Mesenchymal stem cell (in vitro differentiated cells and primary cell): ENCODE measurements at regions not wholly inside any gene's neighbourhood (a gene's known extent, or its start where the extent isn't known, plus 50 kb on each side); places are given as distances from the start of the nearest gene placed in this dataset.
A peak's percentile ranks its signal among the peaks of the same experiment; 100 is the strongest.

Source experiments
- DNase-seq: peaks from one replicate; pipeline ENCODE4 v3.0.0-alpha.2; 2013
- H2AFZ ChIP-seq: one replicate; pipeline ENCODE4 v1.6.1; 2013; ENCODE audit warnings: low read depth, mild to moderate bottlenecking, control low read depth, inconsistent platforms, low read length, moderate library complexity
- H2AK5ac ChIP-seq: 2 replicates; pipeline ENCODE4 v1.6.1; 2013; ENCODE audit warnings: low read length, moderate library complexity, mild to moderate bottlenecking, inconsistent platforms; ENCODE audit not compliant: severe bottlenecking
- H2BK120ac ChIP-seq: one replicate; pipeline ENCODE4 v1.6.1; 2013; ENCODE audit warnings: low read depth, mild to moderate bottlenecking, inconsistent platforms, low read length, moderate library complexity
- H2BK12ac ChIP-seq, 2 experiments: one replicate each; pipeline ENCODE4 v1.6.1; 2013; ENCODE audit warnings: inconsistent platforms in 2 of 2, low read length in 2 of 2, mild to moderate bottlenecking in 2 of 2, moderate library complexity in 2 of 2, control low read depth in 1 of 2
- H2BK15ac ChIP-seq: one replicate; pipeline ENCODE4 v1.6.1; 2013; ENCODE audit warnings: mild to moderate bottlenecking, low read depth, inconsistent platforms; ENCODE audit not compliant: poor library complexity, severe bottlenecking
- H2BK5ac ChIP-seq: 2 replicates; pipeline ENCODE4 v1.6.1; 2013; ENCODE audit warnings: low read depth, mild to moderate bottlenecking, low read length, control low read depth, inconsistent platforms; ENCODE audit not compliant: poor library complexity, severe bottlenecking
- H3K14ac ChIP-seq, 2 experiments: one replicate each; pipeline ENCODE4 v1.6.1; 2013; ENCODE audit warnings: inconsistent platforms in 2 of 2, low read length in 2 of 2, control low read depth in 1 of 2, mild to moderate bottlenecking in 1 of 2, moderate library complexity in 1 of 2
- H3K18ac ChIP-seq, 2 experiments: one replicate each; pipeline ENCODE4 v1.6.1; 2013; ENCODE audit warnings: inconsistent platforms in 2 of 2, low read length in 2 of 2, control low read depth in 1 of 2, low read depth in 1 of 2, mild to moderate bottlenecking in 1 of 2
- H3K23ac ChIP-seq, 2 experiments: one replicate each; pipeline ENCODE4 v1.6.1; 2013; ENCODE audit warnings: inconsistent platforms in 2 of 2, low read length in 2 of 2, mild to moderate bottlenecking in 2 of 2, moderate library complexity in 2 of 2, control low read depth in 1 of 2
- H3K27ac ChIP-seq: 2 replicates; pipeline ENCODE4 v1.5.1; 2013; ENCODE audit warnings: mild to moderate bottlenecking, moderate library complexity, low read length, control low read depth, inconsistent platforms; ENCODE audit not compliant: poor library complexity, severe bottlenecking
- H3K27me3 ChIP-seq, 2 experiments: 2 replicates each; pipeline versions ENCODE4 v1.6.1 to v1.7.0; 2013; ENCODE audit warnings: low read length in 2 of 2, mild to moderate bottlenecking in 2 of 2, moderate library complexity in 2 of 2, control low read depth in 1 of 2, inconsistent platforms in 1 of 2; ENCODE audit not compliant: control insufficient read depth in 1 of 2, insufficient read depth in 1 of 2
- H3K36me3 ChIP-seq, 2 experiments: 2 replicates each; pipeline versions ENCODE4 v1.6.1 to v1.7.0; 2013; ENCODE audit warnings: low read length in 2 of 2, control low read depth in 1 of 2, inconsistent platforms in 1 of 2, low read depth in 1 of 2, mild to moderate bottlenecking in 1 of 2; ENCODE audit not compliant: insufficient read depth in 2 of 2, control insufficient read depth in 1 of 2
- H3K4ac ChIP-seq, 2 experiments: one replicate each; pipeline ENCODE4 v1.6.1; 2013; ENCODE audit warnings: inconsistent platforms in 2 of 2, low read length in 2 of 2, mild to moderate bottlenecking in 2 of 2, moderate library complexity in 2 of 2, control low read depth in 1 of 2, low read depth in 1 of 2
- H3K4me1 ChIP-seq: 2 replicates; pipeline ENCODE4 v1.6.1; 2013; ENCODE audit warnings: low read depth, low read length, control low read depth; ENCODE audit not compliant: control insufficient read depth, insufficient read depth
- H3K4me2 ChIP-seq: 2 replicates; pipeline ENCODE4 v1.6.1; 2013; ENCODE audit warnings: low read length, mild to moderate bottlenecking, inconsistent platforms; ENCODE audit not compliant: poor library complexity, severe bottlenecking
- H3K4me3 ChIP-seq, 2 experiments: 2 replicates each; pipeline versions ENCODE4 v1.5.1 to v1.7.0; 2013; ENCODE audit warnings: low read length in 2 of 2, mild to moderate bottlenecking in 2 of 2, control low read depth in 1 of 2, low read depth in 1 of 2; ENCODE audit not compliant: insufficient read depth in 1 of 2
- H3K79me1 ChIP-seq: replicated peaks from 2 replicates; pipeline ENCODE4 v1.6.1; 2013; ENCODE audit warnings: mild to moderate bottlenecking, control low read depth, low read length, inconsistent platforms; ENCODE audit not compliant: poor library complexity, severe bottlenecking
- H3K9ac ChIP-seq: 2 replicates; pipeline ENCODE4 v1.7.0; 2013; ENCODE audit warnings: mild to moderate bottlenecking, low read length, moderate library complexity
- H3K9me3 ChIP-seq: 2 replicates; pipeline ENCODE4 v1.7.0; 2013; ENCODE audit warnings: mild to moderate bottlenecking, low read length; ENCODE audit not compliant: control insufficient read depth
- H4K8ac ChIP-seq: one replicate; pipeline ENCODE4 v1.6.1; 2013; ENCODE audit warnings: inconsistent platforms, mild to moderate bottlenecking, low read length, moderate library complexity
- H4K91ac ChIP-seq: one replicate; pipeline ENCODE4 v1.6.1; 2013; ENCODE audit warnings: mild to moderate bottlenecking, low read length, inconsistent platforms
- WGBS: methylation state at CpG from one replicate; pipeline ENCODE4 v1.1.7; 2013; ENCODE audit warnings: mixed read lengths; 5-methylcytosine and 5-hydroxymethylcytosine counted together

GRCh38 chr2:183519371-183520056 is 395.3 kb downstream of the NUP35 start:
- Histone ChIP-seq H2BK120ac (no peak overlapping the region), H3K27ac (no peak overlapping the region), H3K36me3 (no peaks in the 10 kb centered on the region), H4K8ac (no peak overlapping the region), H2AK5ac (no peak overlapping the region), H2BK12ac (no peak overlapping the region), H3K79me1 (no peaks in the 10 kb centered on the region), H3K4me2 (no peak overlapping the region), H3K23ac (no peak overlapping the region), H3K9me3 (no peaks in the 10 kb centered on the region), H4K91ac (no peak overlapping the region), H3K18ac (no peak overlapping the region), H3K27me3 (no peaks in the 10 kb centered on the region), H2BK15ac (no peak overlapping the region), H2BK5ac (no peak overlapping the region), H3K4me1 (no peaks in the 10 kb centered on the region), H3K4ac (no peak overlapping the region), H3K4me3 (no peak overlapping the region), H2AFZ (no peak overlapping the region), H3K14ac (no peak overlapping the region), H3K9ac (no peak overlapping the region)
- no peak for DNase-seq
- no CpG with 5 or more reads among the region's 1 CpG for WGBS

GRCh38 chr2:183521911-183522310 is 397.7 kb downstream of the NUP35 start:
- no peak overlapping the region for H2AK5ac ChIP-seq
- no peak overlapping the region for H3K27ac ChIP-seq
- H3K79me1 ChIP-seq, result no peaks in the 10 kb centered on the region
- DNase-seq, result no peak
- no peaks in the 10 kb centered on the region for H3K4me1 ChIP-seq
- no CpG with 5 or more reads among the region's 1 CpG for WGBS
- H3K14ac ChIP-seq, result no peak overlapping the region
- no peak overlapping the region for H3K4me3 ChIP-seq
- H2BK120ac ChIP-seq, result no peak overlapping the region
- no peak overlapping the region for H2BK12ac ChIP-seq
- no peak overlapping the region for H4K8ac ChIP-seq
- H3K36me3 ChIP-seq, result no peaks in the 10 kb centered on the region
- no peak overlapping the region for H4K91ac ChIP-seq
- no peak overlapping the region for H3K18ac ChIP-seq
- no peaks in the 10 kb centered on the region for H3K27me3 ChIP-seq
- H3K9me3 ChIP-seq, result peaks cover 4% of the 10 kb centered on the region
- H2BK15ac ChIP-seq, result no peak overlapping the region
- H3K4ac ChIP-seq, result no peak overlapping the region
- H3K9ac ChIP-seq, result no peak overlapping the region
- no peak overlapping the region for H2BK5ac ChIP-seq
- no peak overlapping the region for H3K23ac ChIP-seq
- H2AFZ ChIP-seq, result no peak overlapping the region
- H3K4me2 ChIP-seq, result no peak overlapping the region

- Histone ChIP-seq H2AFZ (no peak overlapping the region), H2BK120ac (no peak overlapping the region), H2BK15ac (no peak overlapping the region), H3K79me1 (no peaks in the 10 kb centered on the region), H4K91ac (no peak overlapping the region), H3K36me3 (no peaks in the 10 kb centered on the region), H3K9me3 (peaks cover 6% of the 10 kb centered on the region), H3K4me1 (no peaks in the 10 kb centered on the region), H2AK5ac (no peak overlapping the region), H4K8ac (no peak overlapping the region), H3K14ac (no peak overlapping the region), H3K27me3 (no peaks in the 10 kb centered on the region), H3K4me3 (no peak overlapping the region), H3K9ac (no peak overlapping the region), H2BK5ac (no peak overlapping the region), H3K27ac (no peak overlapping the region), H3K18ac (no peak overlapping the region), H3K23ac (no peak overlapping the region), H3K4ac (no peak overlapping the region), H3K4me2 (no peak overlapping the region), H2BK12ac (no peak overlapping the region)
- DNase-seq, result peak; percentile 64
- WGBS, result 65% methylated on average over 1 of the region's 2 CpGs
These were observed 398.4 kb downstream of the NUP35 start for GRCh38 chr2:183522489-183523266.

GRCh38 chr2:183530333-183530901 is 406.2 kb downstream of the NUP35 start:
- Histone ChIP-seq H3K4me1 (no peaks in the 10 kb centered on the region), H2BK5ac (no peak overlapping the region), H3K79me1 (no peaks in the 10 kb centered on the region), H2BK120ac (no peak overlapping the region), H3K23ac (no peak overlapping the region), H2BK12ac (no peak overlapping the region), H4K91ac (no peak overlapping the region), H3K4me3 (no peak overlapping the region), H2BK15ac (no peak overlapping the region), H3K4ac (no peak overlapping the region), H3K27me3 (no peaks in the 10 kb centered on the region), H3K4me2 (no peak overlapping the region), H3K27ac (no peak overlapping the region), H3K9me3 (peaks cover 3% of the 10 kb centered on the region), H3K9ac (no peak overlapping the region), H4K8ac (no peak overlapping the region), H3K14ac (no peak overlapping the region), H2AFZ (no peak overlapping the region), H2AK5ac (no peak overlapping the region), H3K36me3 (no peaks in the 10 kb centered on the region), H3K18ac (no peak overlapping the region)
- no CpG with 5 or more reads among the region's 5 CpGs for WGBS
- DNase-seq, result no peak
